B cell (primary cell): ENCODE measurements at regions not wholly inside any gene's neighbourhood (a gene's known extent, or its start where the extent isn't known, plus 50 kb on each side); places are given as distances from the start of the nearest gene placed in this dataset.

Experiments used
- CTCF ChIP-seq: fragments of 200-600 bp; IDR thresholded peaks from one replicate; pipeline ENCODE4 v1.8.0; 2022; ENCODE audit warnings: antibody characterized with exemption, mild to moderate bottlenecking
- EZH2 ChIP-seq: IDR thresholded peaks from 2 replicates; pipeline ENCODE4 v1.6.1; 2012; ENCODE audit warnings: borderline replicate concordance, low read depth, mild to moderate bottlenecking, moderate library complexity, low read length; ENCODE audit not compliant: insufficient read depth, poor library complexity, severe bottlenecking

- TF ChIP-seq CTCF (no peak), EZH2 (no peak)
Measured at GRCh38 chr2:187884003-187884402, 329.8 kb upstream of the TFPI start.
